ENCODE measurements at regions not wholly inside any gene's neighbourhood (a gene's known extent, or its start where the extent isn't known, plus 50 kb on each side); places are given as distances from the start of the nearest gene placed in this dataset.
"Not testable (repeated sequence)": the region's sequence is repeated elsewhere in the genome, so short reads cannot be mapped to it uniquely, and the experiment has no call there.

DNA sequence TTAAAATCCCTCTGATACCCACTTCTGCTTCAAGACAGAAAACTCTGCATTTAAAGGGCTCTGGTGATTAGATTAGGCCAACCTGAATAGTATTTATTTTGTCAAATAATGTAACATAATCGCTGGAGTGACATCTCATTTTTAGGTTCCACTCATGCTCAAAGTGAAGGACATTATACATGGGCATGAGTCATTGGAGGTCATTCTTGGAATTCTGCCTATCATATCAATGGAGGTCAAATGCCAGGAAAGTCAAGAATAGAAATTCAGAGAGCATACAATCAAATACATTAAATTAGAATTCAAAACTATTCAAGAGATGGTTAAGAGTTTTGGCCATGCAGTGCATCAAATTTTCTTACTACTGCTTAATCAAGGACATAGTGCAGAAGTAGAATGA lies 50.8 kb upstream of the PRSS1 start:
- no peak for DNase-seq (ENCODE audit: low read depth in 4 of 4, low spot score in 1 of 4)

DNA sequence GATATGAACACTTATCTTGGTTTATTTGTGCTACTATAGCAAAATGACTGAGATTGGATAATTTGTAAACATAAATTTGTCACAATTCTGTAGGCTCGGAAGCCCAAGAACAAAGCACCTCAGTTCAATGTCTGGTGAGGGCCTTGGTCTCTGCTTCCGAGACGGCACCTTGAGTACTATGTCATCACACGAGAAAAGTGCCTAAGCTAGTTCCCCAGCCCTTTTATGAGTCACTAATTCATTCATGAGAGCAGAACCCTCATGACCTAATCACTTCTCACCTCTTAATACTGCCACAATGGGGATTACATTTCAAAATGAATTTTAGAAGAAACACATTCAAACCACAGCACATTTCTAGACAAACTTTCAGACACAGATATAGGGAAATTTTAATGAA lies 52.0 kb upstream of the PRSS1 start:
- DNase-seq (ENCODE audit: low read depth in 4 of 4, low spot score in 1 of 4) = no peak

DNA sequence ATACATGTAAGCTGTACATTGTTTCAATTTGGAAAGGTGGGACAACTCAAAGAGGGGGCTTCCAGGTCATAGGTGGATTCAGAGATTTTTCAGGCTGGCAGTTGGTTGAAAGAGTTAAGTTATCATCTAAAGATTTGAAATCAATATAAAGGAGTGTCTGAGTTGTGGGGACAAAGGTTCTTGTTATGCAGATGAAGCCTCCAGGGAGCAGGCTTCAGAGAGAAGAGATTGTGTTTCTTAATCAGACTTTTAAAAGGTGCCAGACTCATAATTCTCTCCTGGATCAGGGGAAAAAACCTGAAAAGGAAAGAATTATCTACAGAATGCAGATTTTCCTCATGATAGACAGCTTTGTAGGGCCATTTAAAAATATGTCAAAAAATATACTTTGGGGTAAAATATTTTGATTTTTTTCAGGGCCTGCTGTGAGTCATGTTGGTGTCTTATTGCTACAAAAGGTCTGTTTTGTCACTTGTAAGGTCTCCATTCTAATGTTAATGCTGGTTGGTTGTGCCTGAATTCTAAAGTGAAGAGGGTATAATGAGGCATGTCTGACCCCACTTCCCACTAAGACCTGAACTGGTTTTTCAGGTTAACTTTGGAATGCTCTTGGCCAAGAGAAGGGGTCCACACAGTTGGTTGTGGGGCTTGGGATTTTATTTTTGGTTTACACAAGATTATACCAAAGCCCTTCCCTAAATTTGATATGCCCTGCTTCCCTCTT lies 52.7 kb upstream of the PRSS1 start:
- no peak for DNase-seq (ENCODE audit: low read depth in 4 of 4, low spot score in 1 of 4)

DNA sequence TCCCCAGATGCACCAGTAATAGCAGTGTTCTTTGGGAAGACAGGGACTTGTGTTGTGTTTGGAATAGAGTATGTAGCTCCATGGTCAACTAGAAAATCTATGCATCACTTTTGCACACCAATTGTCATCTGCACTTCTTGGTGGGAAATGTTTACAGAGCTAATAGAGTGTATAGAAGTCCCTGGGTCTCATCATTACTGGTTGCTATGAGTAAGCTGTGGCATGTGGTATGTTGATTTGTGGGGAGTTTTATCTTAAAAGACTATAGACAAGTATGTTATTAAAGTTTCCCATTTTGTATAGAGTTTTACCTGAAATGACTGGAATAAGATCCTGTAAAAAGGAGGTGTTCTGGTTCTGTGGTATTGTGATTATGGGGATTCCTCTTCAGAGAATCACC lies 55.4 kb upstream of the PRSS1 start:
- DNase-seq (ENCODE audit: low read depth in 4 of 4, low spot score in 1 of 4) = no peak

DNA sequence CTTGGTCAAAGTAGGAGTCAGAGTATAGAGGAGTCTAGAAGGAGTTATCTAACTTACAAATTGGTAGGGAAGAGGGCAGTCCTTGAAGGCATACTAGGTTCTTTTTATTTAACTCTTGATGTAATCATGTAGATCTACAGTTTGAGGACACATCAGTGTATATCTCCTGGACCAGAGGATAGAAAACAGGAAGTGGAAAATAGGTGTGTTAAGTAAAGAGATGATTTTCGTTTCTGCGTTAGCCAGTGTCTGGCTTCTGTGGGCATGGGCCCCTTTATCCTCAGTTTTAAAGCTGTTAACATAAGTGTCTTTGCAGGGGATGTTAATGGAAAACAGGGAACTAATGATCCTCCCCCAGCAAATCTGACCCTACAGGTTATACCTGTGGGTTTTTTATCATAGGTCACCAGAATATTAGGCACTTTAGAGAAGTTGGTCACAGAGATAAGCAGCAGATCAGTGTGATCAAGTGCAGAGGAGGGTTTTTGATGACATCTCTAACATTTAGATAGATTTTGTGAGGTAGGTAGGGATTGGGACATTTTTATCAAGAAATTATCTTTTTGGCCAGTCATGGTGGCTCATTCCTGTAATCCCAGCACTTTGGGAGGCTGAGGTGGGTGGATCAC lies 58.6 kb upstream of the PRSS1 start:
- DNase-seq (ENCODE audit: low read depth in 4 of 4, low spot score in 1 of 4) = no peak

DNA sequence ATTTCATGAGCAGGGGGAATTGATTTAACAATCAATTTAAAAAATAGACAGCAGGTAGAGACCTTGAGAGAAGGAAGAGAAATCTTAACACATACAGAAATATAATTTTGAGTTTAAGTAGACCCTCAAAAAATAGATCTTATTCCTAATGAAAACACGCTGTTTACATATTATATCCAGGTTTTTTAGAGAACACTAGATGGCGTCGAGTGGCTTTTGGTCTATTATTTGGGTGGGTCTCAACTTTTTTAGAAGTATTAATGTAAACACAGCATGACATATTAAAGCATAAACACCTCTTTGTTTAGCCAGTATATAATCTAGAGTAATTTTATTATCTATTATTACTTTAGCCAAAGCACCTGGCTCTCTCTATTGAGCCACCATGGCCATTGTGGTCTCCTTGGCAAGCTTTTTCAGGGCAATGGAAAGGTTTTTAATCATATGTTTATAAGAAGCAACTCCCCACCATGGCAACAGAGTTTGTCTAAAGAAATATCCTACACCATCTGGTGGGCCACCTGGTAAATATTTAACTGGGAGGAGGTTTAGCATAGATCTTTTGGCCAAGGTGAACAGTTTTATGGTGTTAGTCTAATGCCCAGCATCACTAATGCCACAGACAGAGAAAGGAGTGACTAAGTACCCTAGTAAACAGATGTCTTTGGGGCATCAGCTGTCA lies 59.7 kb upstream of the PRSS1 start:
- no peak for DNase-seq (ENCODE audit: low read depth in 4 of 4, low spot score in 1 of 4)

DNA sequence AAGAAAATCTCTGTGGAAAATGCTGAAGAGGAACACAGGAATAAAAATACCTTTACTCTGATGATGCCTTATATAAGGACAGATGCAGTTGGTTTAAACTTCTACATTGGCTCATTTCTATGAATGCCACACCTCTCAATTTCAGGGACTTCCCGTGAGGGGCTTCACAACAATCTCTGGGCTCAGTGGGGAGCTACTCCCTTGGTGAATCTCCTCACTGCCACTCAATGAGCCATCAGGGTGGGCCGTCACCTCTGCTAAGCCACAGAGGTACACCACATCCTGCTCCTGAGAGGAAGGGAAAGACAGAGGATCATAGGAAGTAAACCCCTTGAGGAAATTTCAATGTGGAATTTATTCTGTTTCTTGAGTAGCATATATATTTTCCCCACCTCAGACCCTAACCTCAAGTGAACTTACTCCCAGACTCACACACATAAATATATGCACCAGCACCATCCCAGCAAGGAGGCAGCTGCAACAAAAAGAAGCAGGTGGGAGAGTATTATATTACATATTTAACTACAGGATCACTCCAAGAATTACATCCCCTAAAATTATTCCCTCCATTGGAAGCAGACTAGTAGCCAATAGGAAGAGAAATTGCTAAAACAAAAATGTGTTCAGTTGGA lies 63.3 kb upstream of the PRSS1 start:
- DNase-seq (ENCODE audit: low read depth in 4 of 4, low spot score in 1 of 4) = no peak

DNA sequence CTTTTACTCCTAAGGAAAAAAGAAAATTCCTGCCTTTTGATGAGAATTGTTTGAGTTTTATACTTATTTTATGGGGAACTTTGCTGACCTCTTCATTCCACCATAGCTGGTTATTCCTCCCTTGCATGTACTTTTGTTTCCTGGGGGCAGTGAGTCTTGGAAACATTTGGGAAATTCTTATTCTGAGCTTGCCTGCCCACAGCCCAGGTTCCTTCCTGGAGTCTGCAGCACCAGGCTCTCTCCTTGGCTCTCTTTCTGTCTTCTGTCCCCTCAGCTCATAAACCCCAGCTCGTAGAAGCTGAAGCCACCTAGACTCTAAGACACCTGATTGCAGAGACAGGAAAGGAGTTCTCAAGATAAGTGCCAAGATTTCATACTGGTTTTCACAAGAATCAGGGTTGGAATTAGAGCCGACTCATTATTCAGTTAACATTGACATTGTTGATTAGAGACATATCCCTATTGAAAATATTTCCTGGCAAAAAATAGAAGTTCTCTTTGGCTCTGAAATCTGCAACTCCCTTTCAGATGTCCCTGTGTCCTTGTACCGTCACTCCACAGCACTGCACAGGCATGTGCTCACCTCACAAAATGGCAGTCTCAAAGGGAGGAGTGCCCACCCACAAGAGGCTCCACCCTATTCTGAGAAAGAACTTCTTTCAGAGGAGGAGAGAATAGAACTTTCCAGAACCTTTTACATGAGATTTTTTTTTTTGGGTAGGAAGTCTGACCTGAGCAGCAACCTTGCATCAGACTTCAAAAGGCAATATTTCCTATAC lies 67.8 kb upstream of the PRSS1 start:
- DNase-seq (ENCODE audit: low read depth in 4 of 4, low spot score in 1 of 4) = no peak

DNA sequence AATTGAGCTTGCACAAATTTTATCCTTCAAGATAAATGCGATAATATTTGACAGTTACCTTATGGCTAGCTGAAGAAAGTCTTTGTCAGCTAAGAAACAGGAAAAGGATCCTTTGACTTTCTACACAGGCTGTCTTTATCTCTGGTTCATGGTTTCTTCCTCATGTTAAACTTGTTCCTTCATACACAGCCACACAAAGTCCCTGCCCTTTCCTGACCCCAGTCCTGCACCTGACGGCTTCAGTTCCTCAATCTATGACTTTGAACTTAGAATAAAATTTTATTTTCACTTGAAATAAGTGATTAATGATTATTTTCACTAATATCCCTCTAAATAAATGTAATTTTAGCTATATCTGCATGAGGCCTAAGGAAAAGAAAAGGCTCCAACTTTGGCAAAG lies 77.8 kb upstream of the PRSS1 start:
- no peak for DNase-seq (ENCODE audit: low read depth in 4 of 4, low spot score in 1 of 4)

DNA sequence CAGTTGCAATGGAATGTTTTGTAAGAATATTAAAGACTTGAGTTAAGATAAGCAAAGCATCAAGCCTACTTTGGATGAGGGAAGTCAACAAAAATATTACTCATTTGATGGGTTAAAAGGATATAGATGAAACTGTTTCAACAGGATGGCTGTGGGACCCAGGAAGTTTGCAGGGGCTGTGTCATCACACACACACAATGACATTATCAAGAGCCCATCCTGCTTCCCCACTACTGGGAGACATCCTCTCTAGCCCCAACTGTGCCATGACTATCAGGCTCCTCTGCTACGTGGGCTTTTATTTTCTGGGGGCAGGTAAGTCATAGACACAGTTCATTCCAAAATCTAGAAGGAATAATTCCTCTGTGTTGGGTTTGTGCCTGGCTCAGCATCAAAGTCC lies 78.8 kb upstream of the PRSS1 start:
- DNase-seq (ENCODE audit: low read depth in 4 of 4, low spot score in 1 of 4) = no peak

DNA sequence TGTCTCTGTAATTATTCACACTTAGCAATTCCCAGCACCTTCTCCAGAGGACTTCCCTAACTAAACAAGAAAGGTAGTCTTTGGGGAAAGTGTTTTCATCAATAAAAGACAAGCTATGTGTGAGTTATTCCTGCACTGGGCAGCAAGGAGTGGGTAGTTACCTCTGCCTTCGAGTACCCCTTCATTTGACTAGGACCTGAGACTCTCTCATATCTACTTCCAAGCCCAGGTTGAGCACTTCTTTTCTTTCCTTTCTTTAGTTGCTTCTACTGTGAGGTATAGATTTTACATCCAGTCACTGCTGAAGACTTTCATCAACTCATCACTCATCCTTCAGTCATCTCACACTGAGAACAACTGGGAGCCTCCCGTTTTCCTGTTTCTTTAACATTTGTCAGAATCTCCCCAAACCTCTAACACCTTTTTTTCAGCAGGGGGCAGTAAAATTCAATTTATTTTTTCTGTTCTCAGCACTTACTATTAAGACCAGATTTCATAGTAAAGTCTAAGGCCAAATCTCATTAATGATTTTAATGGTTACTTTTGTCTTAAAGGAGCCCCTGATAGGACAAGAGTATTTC lies 80.1 kb upstream of the PRSS1 start:
- no peak for DNase-seq (ENCODE audit: low read depth in 4 of 4, low spot score in 1 of 4)

DNA sequence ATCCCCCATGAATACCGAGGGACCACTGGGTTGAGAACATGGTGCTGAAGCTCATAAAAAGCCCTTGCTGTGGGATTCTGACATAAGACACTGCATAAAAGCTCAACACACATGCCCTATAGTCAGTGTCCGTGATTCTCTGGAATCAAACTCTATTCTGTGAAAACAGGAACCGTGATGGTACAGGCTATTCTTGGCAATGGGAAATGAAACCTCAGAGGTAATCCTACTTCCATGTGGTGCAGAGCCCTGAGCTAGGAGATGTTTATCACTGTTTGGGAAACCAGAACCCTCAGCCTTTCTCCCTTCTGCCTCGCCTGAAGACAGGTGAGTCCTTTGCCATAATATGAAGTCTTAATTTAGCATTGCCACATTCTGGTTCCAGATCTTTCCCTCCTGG lies 80.8 kb upstream of the PRSS1 start:
- DNase-seq (ENCODE audit: low read depth in 4 of 4, low spot score in 1 of 4) = no peak

DNA sequence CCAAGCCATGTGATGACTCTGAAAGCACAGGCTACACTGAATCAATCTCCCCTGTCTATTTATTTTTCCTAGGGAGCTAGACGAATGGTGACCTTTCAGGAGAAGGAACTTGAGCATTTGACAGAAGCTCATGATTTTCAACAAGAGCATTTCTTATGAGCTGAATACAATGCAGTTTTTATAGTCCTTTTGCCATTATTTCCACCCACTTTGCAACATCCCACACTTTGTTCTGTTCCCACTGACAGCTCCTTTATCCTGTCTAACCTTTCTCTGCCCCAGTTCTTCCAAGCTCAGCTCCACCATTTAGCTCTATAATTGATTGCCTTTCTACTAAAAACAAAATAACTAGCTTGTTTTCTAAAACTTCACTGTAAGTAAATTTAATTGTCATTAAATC lies 91.9 kb upstream of the PRSS1 start:
- no peak for DNase-seq (ENCODE audit: low read depth in 4 of 4, low spot score in 1 of 4)

DNA sequence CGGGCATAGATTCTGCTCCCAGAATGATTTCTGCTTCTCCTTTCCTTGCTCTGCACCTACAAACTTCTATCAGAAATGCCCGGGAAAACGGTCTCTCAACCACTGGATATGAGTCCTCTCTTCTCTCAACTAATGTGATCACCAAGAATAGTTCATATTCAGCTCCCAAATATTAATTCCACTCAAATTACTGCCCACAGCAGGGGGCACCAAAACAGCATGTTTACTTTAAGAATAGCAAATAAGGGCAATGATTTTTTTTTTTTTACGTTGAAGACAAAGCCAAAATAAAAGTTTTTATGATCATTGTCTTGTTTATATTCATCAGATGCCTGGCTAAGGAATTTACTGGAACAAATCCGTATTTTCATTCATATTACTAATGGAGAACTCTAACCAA lies 94.9 kb upstream of the PRSS1 start:
- no peak for DNase-seq (ENCODE audit: low read depth in 4 of 4, low spot score in 1 of 4)

DNA sequence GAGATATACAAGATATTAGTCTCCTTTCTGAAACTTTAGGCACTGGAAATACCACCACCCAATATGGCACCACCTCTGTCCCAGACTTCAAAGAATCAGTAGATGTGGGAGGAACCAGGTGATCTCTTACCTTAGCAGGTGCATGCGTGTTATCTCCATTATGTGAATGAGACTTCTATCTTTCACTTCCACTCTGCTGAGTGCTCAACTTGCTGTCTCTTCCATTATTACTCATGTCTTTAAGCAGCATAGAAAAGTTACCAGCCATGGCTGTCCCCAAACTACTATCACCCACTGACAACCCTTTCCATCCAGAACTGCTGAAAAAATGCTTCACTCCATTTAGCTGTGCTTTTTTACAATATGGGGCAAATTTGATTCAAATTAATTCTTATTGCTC lies 101.5 kb upstream of the PRSS1 start:
- DNase-seq (ENCODE audit: low read depth in 4 of 4, low spot score in 1 of 4) = no peak

DNA sequence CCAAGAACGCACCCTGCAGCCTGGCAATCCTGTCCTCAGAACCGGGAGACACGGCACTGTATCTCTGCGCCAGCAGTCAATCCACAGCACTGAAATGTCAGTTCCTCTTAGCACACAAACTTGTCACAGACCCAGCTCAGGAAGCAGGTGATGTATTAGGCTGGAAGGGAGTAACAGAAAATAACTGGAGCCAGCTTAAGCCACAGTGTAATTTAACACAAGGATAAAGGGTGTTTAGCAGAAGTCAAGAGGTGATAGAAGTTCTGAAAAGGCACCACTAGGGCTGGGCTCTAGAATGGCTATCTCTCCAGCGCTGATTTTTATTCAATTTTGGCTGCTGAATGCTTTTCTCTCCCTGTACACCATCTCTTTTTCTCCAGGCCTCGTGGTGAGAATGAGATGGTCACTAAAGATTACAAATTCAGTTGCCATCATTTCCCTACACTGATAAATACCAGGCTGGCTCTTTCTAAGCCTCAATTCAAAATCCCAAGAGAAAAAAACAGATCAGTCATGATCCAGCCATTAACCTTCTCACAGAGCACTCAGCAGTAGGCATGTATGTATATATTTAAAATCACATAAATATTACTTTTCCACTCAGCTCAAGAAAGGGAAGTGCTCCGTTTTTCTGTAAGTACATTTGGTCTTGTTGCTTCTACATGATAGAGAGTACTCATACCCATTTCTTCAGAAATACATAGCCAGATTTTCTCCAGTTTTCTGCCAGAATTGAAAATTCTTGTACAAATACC lies 102.7 kb upstream of the PRSS1 start:
- DNase-seq (ENCODE audit: low read depth in 4 of 4, low spot score in 1 of 4) = no peak

DNA sequence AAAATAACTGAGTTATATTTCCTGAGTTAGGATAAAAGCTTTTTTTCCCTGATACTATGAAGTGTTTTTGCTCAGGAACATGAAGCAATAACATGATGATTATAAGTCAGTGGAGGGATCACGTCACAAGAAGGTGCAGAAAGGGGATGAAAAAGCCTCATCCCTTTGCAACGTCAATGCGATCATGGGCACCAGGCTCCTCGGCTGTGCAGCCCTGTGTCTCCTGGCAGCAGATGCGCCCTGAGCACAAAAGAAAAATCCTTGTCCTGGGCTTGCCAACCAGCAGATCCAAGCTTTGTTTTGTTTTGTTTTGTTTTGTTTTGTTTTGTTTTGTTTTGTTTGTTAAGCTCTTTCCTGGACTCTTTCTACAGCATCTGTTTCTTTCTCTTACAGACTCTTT lies 103.5 kb upstream of the PRSS1 start:
- DNase-seq (ENCODE audit: low read depth in 4 of 4, low spot score in 1 of 4) = no peak

DNA sequence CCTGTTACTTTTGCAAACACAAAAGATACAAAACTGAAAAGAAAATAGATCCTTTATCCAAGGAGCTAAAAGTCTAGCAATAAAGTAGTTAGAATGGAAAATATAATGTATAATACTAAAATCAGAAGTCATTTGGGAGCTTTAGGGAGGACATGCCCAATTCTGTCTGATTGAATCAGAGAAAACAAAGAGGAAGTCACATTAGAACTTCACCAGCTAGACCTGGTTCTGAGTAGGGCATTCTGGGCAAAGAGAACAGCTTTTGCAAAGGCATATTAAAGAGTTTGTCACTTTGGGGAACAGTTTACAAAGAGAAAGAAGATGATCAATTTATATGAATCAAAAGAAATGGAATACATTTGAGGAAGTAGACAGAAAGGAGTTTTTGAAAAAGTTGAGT lies 107.0 kb upstream of the PRSS1 start:
- no peak for DNase-seq (ENCODE audit: low read depth in 4 of 4, low spot score in 1 of 4)

DNA sequence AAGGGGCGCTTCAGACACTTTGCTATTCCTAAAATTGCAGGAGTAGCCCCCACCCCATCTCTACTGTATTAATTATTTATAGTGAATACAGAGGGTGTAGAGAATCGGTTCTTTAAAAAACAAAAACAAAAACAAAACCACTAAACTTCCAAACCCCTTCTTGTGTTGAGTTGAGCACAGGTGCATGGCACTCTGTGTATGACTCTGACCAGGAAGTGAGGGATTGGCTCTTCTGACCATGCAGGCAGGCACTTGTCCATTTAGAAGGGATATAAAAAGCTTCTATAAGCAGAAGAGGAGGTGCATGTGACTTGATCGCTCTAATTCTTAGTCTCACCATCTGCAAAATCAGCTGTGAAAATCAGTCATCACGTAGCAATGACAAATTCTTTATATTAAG lies 108.0 kb upstream of the PRSS1 start:
- DNase-seq (ENCODE audit: low read depth in 4 of 4, low spot score in 1 of 4) = not testable (repeated sequence)

DNA sequence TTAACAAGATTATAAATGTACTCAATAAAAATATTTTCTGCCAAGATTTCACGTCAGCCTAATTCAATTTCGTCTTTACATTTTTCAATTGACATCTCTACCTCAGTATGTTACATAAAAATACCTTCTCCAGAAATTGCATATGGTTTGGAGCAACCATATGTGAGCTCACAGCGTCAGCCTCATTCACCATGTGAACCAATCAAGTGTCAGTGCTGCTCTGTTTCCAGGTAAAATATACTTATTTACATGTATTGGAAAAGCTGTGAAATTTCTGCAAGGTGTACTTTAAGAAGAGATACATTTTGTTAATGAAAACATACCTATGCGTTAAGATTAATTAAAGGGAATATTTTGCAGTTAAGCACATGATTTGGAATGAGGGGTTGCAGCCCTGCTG lies 110.7 kb upstream of the PRSS1 start:
- no peak for DNase-seq (ENCODE audit: low read depth in 4 of 4, low spot score in 1 of 4)
